ENCODE measurements at regions not wholly inside any gene's neighbourhood (a gene's known extent, or its start where the extent isn't known, plus 50 kb on each side); places are given as distances from the start of the nearest gene placed in this dataset.
A peak's percentile ranks its signal among the peaks of the same experiment; 100 is the strongest.

DNA sequence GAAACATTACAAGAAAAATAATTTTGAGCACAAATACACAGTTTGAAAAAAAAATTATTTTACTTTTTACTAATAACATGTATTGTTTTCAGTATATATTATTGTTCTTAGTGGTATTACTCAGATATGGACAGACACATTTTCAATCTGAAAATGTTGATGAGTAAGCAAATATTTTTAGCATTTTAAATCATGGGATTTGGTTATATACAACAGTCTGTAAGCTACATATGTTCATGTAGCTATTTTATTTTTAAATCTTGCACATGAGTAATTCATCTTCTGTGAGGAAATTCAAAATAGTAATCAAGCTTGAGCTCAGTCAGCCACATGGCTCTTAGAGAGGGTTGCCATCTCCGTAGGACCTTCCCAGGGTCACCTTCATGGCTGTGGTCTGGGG is 471.9 kb downstream of the QKI start:
- ChIA-PET POLR2A (ENCODE audit: unreplicated experiment) (no interaction called here), CTCF (no interaction called here)
- Histone ChIP-seq H3K18ac (ENCODE audit: low read depth, low read length) (no peak overlapping the region), H3K9me1 (ENCODE audit: insufficient read depth, low read length) (no peaks in the 10 kb centered on the region), H2BK120ac (ENCODE audit: low read depth, low read length) (no peak overlapping the region), H2AK5ac (ENCODE audit: low read depth, low read length) (no peak overlapping the region), H2BK20ac (ENCODE audit: low read depth, low read length) (no peak overlapping the region), H3K14ac (replicated peaks; ENCODE audit: low read depth, low read length) (no peak overlapping the region), H3K79me1 (ENCODE audit: low read depth in 1 of 2, low read length in 2 of 2) (no peaks in the 10 kb centered on the region), H2AK9ac (replicated peaks; ENCODE audit: low read depth, low read length, poor library complexity) (no peak overlapping the region), H4K8ac (ENCODE audit: low read depth in 2 of 2, low read length in 2 of 2) (no peak overlapping the region), H3K9ac (ENCODE audit: low read depth, low read length) (no peak overlapping the region), H2AFZ (replicated peaks; ENCODE audit: low read length, poor library complexity) (no peak overlapping the region), H3K23ac (ENCODE audit: low read depth, low read length) (no peak overlapping the region), H3K36me3 (ENCODE audit: control insufficient read depth, insufficient read depth, low read length) (no peaks in the 10 kb centered on the region), H3K27me3 (ENCODE audit: control insufficient read depth, insufficient read depth, low read length) (no peaks in the 10 kb centered on the region; the same call in 1 of the 2 replicates), H3K4me2 (ENCODE audit: low read depth, low read length) (no peak overlapping the region), H3K27ac (ENCODE audit: insufficient read depth, low read length) (no peak overlapping the region), H3K4ac (ENCODE audit: low read depth, low read length) (no peak overlapping the region), H4K5ac (ENCODE audit: low read depth, low read length) (no peak overlapping the region), H3K56ac (ENCODE audit: extremely low read depth, insufficient read depth, low read length) (no peak overlapping the region), H2BK5ac (ENCODE audit: low read depth, low read length, poor library complexity, severe bottlenecking) (no peak overlapping the region), H4K91ac (ENCODE audit: insufficient read depth, low read depth, low read length) (no peak overlapping the region), H4K20me1 (ENCODE audit: insufficient read depth, low read length) (no peaks in the 10 kb centered on the region), H3K4me1 (ENCODE audit: control insufficient read depth, insufficient read depth, low read length) (no peaks in the 10 kb centered on the region), H3K4me3 (ENCODE audit: insufficient read depth, low read depth, low read length) (no peak overlapping the region), H2BK15ac (ENCODE audit: low read depth, low read length) (no peak overlapping the region), H3K9me3 (ENCODE audit: control insufficient read depth, insufficient read depth, low read length) (no peaks in the 10 kb centered on the region)
- no CpG with 5 or more reads among the region's 1 CpG for WGBS, 2 experiments (ENCODE audit: extremely low coverage in 2 of 2, insufficient read length in 1 of 2)
- dilution Hi-C loops (cut with HindIII; ENCODE audit: low sequenced_read_pairs, unreplicated experiment) (no loop called here), in situ Hi-C loops (cut with MboI; ENCODE audit: low sequenced_read_pairs) (no loop called here), intact Hi-C loops (cut with micrococcal nuclease) (no loop called here)
- no peak for ATAC-seq (ENCODE audit: low read depth)
- DNase-seq = no peak
- no peak for TF ChIP-seq POLR2A (IDR thresholded peaks at IDR 0.05; ENCODE audit: low read depth, low read length)
- peak; percentile 90 for TF ChIP-seq MAFK (IDR thresholded peaks at IDR 0.05; ENCODE audit: low read depth, low read length)
- no TSS peak for BruUV-seq (replicated peaks)

All from IMR-90 (cell line).